Mesendoderm (in vitro differentiated cells): ENCODE measurements at regions not wholly inside any gene's neighbourhood (a gene's known extent, or its start where the extent isn't known, plus 50 kb on each side); places are given as distances from the start of the nearest gene placed in this dataset.
"Not testable (repeated sequence)": the region's sequence is repeated elsewhere in the genome, so short reads cannot be mapped to it uniquely, and the experiment has no call there.

Experiments used
- DNase-seq: peaks from one replicate; pipeline ENCODE4 v3.0.0; 2013
- H2AK5ac ChIP-seq: 2 replicates; pipeline ENCODE4 v1.6.1; 2013; ENCODE audit warnings: low read length, inconsistent platforms
- H2BK120ac ChIP-seq: 2 replicates; pipeline ENCODE4 v1.6.1; 2013; ENCODE audit warnings: low read depth, mild to moderate bottlenecking, low read length, moderate library complexity, mixed read lengths
- H2BK15ac ChIP-seq: replicated peaks from 2 replicates; pipeline ENCODE4 v1.6.1; 2013; ENCODE audit warnings: low read depth, mild to moderate bottlenecking, moderate library complexity
- H2BK5ac ChIP-seq: 2 replicates; pipeline ENCODE4 v1.6.1; 2013; ENCODE audit warnings: low read length, inconsistent platforms
- H3K18ac ChIP-seq: 2 replicates; pipeline ENCODE4 v1.6.1; 2013; ENCODE audit warnings: mild to moderate bottlenecking, low read length, mixed read lengths
- H3K23ac ChIP-seq: one replicate; pipeline ENCODE4 v1.6.1; 2013; ENCODE audit warnings: low read length
- H3K27ac ChIP-seq: 2 replicates; pipeline ENCODE4 v1.5.1; 2013; ENCODE audit warnings: low read depth, mild to moderate bottlenecking, inconsistent platforms, low read length, moderate library complexity
- H3K27me3 ChIP-seq: 2 replicates; pipeline ENCODE4 v1.6.1; 2013; ENCODE audit warnings: low read length, control low read depth, mild to moderate bottlenecking, inconsistent platforms; ENCODE audit not compliant: insufficient read depth, poor library complexity
- H3K36me3 ChIP-seq: 2 replicates; pipeline ENCODE4 v1.6.1; 2013; ENCODE audit warnings: low read length, inconsistent platforms; ENCODE audit not compliant: control insufficient read depth, insufficient read depth
- H3K4ac ChIP-seq: one replicate; pipeline ENCODE4 v1.6.1; 2013; ENCODE audit warnings: low read depth, mild to moderate bottlenecking, low read length, moderate library complexity
- H3K4me1 ChIP-seq: 2 replicates; pipeline ENCODE4 v1.6.1; 2013; ENCODE audit warnings: low read depth, low read length, inconsistent platforms; ENCODE audit not compliant: control insufficient read depth
- H3K4me2 ChIP-seq: 2 replicates; pipeline ENCODE4 v1.6.1; 2013; ENCODE audit warnings: low read length
- H3K4me3 ChIP-seq: 2 replicates; pipeline ENCODE4 v1.5.1; 2013; ENCODE audit warnings: mild to moderate bottlenecking, low read length
- H3K56ac ChIP-seq: one replicate; pipeline ENCODE4 v1.6.1; 2013; ENCODE audit warnings: low read length
- H3K79me1 ChIP-seq: 2 replicates; pipeline ENCODE4 v1.6.1; 2013; ENCODE audit warnings: low read length, inconsistent platforms
- H3K79me2 ChIP-seq: 2 replicates; pipeline ENCODE4 v1.6.1; 2013; ENCODE audit warnings: mild to moderate bottlenecking, low read length; ENCODE audit not compliant: control insufficient read depth, insufficient read depth
- H3K9ac ChIP-seq: 2 replicates; pipeline ENCODE4 v1.6.1; 2013; ENCODE audit warnings: low read length, inconsistent platforms
- H4K5ac ChIP-seq: one replicate; pipeline ENCODE4 v1.6.1; 2013; ENCODE audit warnings: low read length
- H4K8ac ChIP-seq: one replicate; pipeline ENCODE4 v1.6.1; 2013; ENCODE audit warnings: low read depth, mild to moderate bottlenecking, control low read depth, low read length, moderate library complexity
- WGBS: extraction: QIAGEN DNeasy Blood & Tissue Kit; methylation state at CpG from one replicate; pipeline ENCODE4 v1.1.7; 2013; ENCODE audit warnings: low lambda C conversion rate, missing lambda C conversion rate; ENCODE audit not compliant: insufficient coverage; ENCODE audit errors: extremely low coverage; 5-methylcytosine and 5-hydroxymethylcytosine counted together

DNA sequence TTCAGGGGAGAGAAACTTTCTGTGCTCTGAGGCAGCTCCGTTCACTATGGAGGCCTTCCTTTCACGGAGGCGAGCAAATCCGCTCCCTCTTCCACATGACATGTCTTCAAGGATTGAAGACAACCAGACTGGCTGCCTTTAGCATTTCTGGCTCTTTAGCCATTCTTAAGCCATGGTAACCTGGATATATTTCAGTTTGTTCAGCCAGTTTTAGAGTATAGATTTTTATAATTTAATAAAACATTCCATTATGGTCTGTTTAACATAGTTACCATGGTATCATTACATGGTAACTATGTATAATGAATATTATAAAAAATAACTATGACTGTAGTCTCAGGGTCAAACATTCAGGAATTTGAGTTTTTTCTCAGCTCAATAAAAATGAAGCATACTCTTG, 54.2 kb upstream of the NFIA start:
- Histone ChIP-seq H3K79me2 (no peaks in the 10 kb centered on the region), H2AK5ac (no peak overlapping the region), H2BK15ac (no peak overlapping the region), H3K56ac (no peak overlapping the region), H3K27me3 (no peaks in the 10 kb centered on the region), H3K79me1 (no peaks in the 10 kb centered on the region), H3K4me3 (no peak overlapping the region), H2BK5ac (no peak overlapping the region), H3K4me1 (no peaks in the 10 kb centered on the region), H3K18ac (no peak overlapping the region), H2BK120ac (no peak overlapping the region), H3K23ac (no peak overlapping the region), H4K5ac (no peak overlapping the region), H3K27ac (no peak overlapping the region), H3K4me2 (no peak overlapping the region), H3K36me3 (no peaks in the 10 kb centered on the region), H3K4ac (no peak overlapping the region), H4K8ac (no peak overlapping the region), H3K9ac (no peak overlapping the region)
- no peak for DNase-seq
- no CpG with 5 or more reads among the region's 4 CpGs for WGBS

DNA sequence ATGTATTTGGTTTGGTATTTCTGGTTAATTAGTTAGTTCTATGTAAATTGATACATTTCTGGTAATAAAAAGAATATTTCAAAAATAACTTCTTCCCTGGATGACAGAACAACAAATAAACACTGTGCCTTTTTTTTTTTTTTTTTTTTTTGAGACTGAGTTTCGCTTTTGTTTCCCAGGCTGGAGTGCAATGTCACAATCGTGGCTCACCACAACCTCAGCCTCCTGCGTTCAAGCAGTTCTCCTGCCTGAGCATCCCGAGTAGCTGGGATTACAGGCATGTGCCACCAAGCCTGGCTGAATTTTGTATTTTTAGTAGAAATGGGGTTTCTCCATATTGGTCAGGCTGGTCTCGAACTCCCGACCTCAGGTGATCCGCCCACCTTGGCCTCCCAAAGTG, 64.3 kb upstream of the NFIA start:
- H3K56ac ChIP-seq, H2BK120ac ChIP-seq, H3K27ac ChIP-seq, H3K79me2 ChIP-seq, H2BK5ac ChIP-seq, H4K8ac ChIP-seq, H3K27me3 ChIP-seq, H3K4me2 ChIP-seq, H3K36me3 ChIP-seq, H3K4me1 ChIP-seq, H3K18ac ChIP-seq, H3K9ac ChIP-seq, H2AK5ac ChIP-seq, H3K23ac ChIP-seq, H4K5ac ChIP-seq, H3K79me1 ChIP-seq, DNase-seq, H2BK15ac ChIP-seq, H3K4me3 ChIP-seq, H3K4ac ChIP-seq: not testable (repeated sequence)
- no CpG with 5 or more reads among the region's 7 CpGs for WGBS

DNA sequence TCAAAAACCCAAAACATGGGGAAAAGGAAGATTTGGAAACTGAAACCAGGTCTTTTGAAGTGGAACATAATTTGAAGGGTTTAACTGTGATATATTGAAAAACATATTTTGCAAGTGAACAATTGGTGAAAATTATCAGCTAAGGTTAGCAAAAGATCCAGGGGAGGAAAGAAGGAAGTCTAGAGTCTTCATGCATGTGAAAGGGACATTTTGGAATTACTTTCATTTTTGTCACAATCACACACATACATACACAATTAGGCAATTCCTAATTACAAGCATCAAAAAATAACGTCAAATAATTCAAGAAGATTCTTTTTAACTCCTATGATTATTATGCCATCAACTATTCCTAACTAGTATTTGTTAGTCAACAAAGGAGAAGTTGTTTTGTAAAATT, 64.7 kb upstream of the NFIA start:
- Histone ChIP-seq H3K56ac (no peak overlapping the region), H2BK5ac (no peak overlapping the region), H3K4ac (no peak overlapping the region), H2AK5ac (no peak overlapping the region), H4K8ac (no peak overlapping the region), H3K18ac (no peak overlapping the region), H3K27me3 (no peaks in the 10 kb centered on the region), H3K9ac (no peak overlapping the region), H2BK120ac (no peak overlapping the region), H3K4me1 (no peaks in the 10 kb centered on the region), H3K79me1 (no peaks in the 10 kb centered on the region), H3K4me3 (no peak overlapping the region), H2BK15ac (no peak overlapping the region), H3K23ac (no peak overlapping the region), H3K79me2 (no peaks in the 10 kb centered on the region), H3K4me2 (no peak overlapping the region), H3K36me3 (no peaks in the 10 kb centered on the region), H4K5ac (no peak overlapping the region), H3K27ac (no peak overlapping the region)
- no peak for DNase-seq
- WGBS = no CpG with 5 or more reads among the region's 1 CpG

- no peak overlapping the region for H2BK15ac ChIP-seq
- no peak overlapping the region for H3K4ac ChIP-seq
- no peak overlapping the region for H3K56ac ChIP-seq
- no peaks in the 10 kb centered on the region for H3K79me2 ChIP-seq
- no peak overlapping the region for H4K8ac ChIP-seq
- WGBS = no CpG with 5 or more reads among the region's 4 CpGs
- no peaks in the 10 kb centered on the region for H3K79me1 ChIP-seq
- no peak overlapping the region for H2BK120ac ChIP-seq
- H4K5ac ChIP-seq = no peak overlapping the region
- no peak overlapping the region for H3K23ac ChIP-seq
- H3K9ac ChIP-seq = no peak overlapping the region
- H3K4me3 ChIP-seq = no peak overlapping the region
- no peak overlapping the region for H3K4me2 ChIP-seq
- no peak overlapping the region for H2BK5ac ChIP-seq
- no peak for DNase-seq
- H3K18ac ChIP-seq = no peak overlapping the region
- H3K27me3 ChIP-seq = no peaks in the 10 kb centered on the region
- no peak overlapping the region for H3K27ac ChIP-seq
- no peaks in the 10 kb centered on the region for H3K36me3 ChIP-seq
- H2AK5ac ChIP-seq = no peak overlapping the region
- H3K4me1 ChIP-seq = peaks cover 2% of the 10 kb centered on the region
Observed at GRCh38 chr1:61013946-61014667, 68.3 kb upstream of the NFIA start.

- no peak overlapping the region for H2AK5ac ChIP-seq
- H2BK15ac ChIP-seq = no peak overlapping the region
- H2BK5ac ChIP-seq = no peak overlapping the region
- H4K8ac ChIP-seq = no peak overlapping the region
- peaks cover 2% of the 10 kb centered on the region for H3K4me1 ChIP-seq
- no peak overlapping the region for H3K9ac ChIP-seq
- H2BK120ac ChIP-seq = no peak overlapping the region
- no peak overlapping the region for H3K18ac ChIP-seq
- no peak overlapping the region for H3K56ac ChIP-seq
- no peaks in the 10 kb centered on the region for H3K36me3 ChIP-seq
- no peak overlapping the region for H3K23ac ChIP-seq
- peak; percentile 45 for DNase-seq
- no peak overlapping the region for H4K5ac ChIP-seq
- no peak overlapping the region for H3K4ac ChIP-seq
- WGBS = no CpG with 5 or more reads among the region's 4 CpGs
- H3K27ac ChIP-seq = no peak overlapping the region
- no peaks in the 10 kb centered on the region for H3K79me1 ChIP-seq
- no peaks in the 10 kb centered on the region for H3K79me2 ChIP-seq
- H3K27me3 ChIP-seq = no peaks in the 10 kb centered on the region
- H3K4me3 ChIP-seq = no peak overlapping the region
- H3K4me2 ChIP-seq = no peak overlapping the region
Observed at GRCh38 chr1:61013189-61013945, 69.0 kb upstream of the NFIA start.
